Stromal cell of bone marrow (primary cell): ENCODE measurements at regions not wholly inside any gene's neighbourhood (a gene's known extent, or its start where the extent isn't known, plus 50 kb on each side); places are given as distances from the start of the nearest gene placed in this dataset.
A peak's percentile ranks its signal among the peaks of the same experiment; 100 is the strongest.

Experiments used
- DNase-seq: peaks from one replicate; pipeline ENCODE4 v3.0.0-alpha.2; 2012; ENCODE audit warnings: low read depth

DNA sequence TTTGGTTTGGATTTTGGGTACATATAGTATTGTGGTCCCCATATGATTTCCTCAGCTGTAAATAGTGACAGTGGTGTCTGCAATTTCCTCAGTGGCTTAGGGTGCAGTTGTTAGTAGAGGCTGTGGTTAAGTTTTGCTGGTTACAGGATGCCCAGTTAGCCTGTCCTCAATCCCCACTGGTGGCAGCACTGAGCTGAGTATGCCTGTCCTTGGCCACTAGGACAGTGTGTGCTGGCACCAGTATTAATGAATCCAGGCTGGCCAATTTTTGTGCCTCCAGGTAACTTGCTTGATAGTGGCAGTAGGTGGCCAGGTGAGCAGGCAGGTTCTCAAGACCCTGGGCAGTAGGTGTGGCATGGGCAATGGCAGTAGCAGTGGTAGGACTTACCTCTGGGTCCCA, 973.1 kb downstream of the TMEM182 start:
- no peak for DNase-seq

DNA sequence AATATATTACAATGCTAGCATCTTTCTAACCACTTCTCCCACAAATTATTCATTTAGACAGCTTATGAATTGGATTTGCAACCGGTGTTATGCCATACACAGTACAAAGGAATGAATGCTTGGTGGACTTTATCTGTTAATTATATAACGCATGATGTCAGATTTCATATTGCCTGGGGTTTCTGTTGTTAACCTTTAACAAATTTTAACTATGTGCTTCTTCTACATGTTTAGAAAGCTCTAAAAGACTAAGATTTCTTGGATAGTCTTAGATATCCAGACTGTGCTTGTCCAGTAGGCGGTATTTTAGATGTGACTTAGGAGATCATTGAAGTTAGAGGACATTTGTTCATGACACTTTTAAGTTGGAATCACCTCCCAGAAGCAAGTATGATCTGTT, 976.3 kb downstream of the TMEM182 start:
- no peak for DNase-seq

DNA sequence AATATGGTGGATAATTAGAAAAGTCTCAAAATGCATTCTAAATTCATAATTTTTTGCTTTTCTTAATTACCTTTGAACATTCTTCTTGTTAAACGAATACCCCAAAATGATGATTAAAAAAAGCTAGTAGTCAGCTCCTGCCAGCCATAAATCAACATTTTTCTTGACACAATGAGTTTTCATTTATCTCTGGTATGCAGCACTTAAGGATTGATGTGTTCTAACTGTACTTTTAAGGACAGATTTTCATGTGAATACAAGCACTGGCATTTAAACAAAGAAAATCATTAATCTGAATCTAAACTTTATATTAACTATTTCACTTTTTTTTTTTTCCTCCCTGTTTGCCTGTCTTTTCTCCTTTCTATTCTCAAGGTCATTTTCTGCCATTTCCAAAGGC, 976.8 kb downstream of the TMEM182 start:
- no peak for DNase-seq

DNA sequence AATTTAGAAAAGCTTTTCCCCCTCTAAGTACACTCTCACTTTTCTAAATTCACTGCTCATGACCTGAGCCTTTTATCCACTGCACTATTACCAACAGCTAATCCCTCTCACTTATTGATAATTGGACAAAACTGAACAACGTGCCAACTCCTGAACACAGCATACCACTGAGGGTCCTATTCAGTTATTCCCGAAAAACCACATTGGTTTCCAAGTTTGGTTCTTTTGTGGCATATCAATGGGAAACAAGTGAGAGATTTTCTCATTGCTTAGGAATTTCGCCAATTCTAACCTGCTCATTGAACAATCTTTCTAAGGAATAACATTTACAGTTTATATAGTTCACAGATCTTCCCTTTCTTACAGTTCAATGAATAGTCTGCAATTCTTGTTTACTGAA, 977.4 kb downstream of the TMEM182 start:
- no peak for DNase-seq

DNA sequence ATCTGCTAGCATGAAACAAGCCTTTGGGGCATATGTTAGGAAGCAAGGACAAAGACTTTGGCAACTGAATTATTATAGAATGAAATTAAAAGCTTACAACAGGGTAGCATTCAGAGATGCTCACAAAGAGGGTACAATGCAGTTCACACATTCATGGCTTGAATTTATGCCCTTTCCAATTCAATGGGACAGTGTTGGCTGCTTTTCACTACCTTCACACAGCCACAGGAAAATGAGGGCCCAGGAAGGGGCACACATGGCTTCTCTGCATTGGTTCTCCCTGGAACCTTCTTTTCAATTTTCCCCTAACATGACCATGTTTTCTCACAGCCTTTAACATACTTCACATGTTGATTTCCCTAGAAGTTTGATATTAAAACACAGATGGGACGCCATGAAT, 978.1 kb downstream of the TMEM182 start:
- DNase-seq = no peak

DNA sequence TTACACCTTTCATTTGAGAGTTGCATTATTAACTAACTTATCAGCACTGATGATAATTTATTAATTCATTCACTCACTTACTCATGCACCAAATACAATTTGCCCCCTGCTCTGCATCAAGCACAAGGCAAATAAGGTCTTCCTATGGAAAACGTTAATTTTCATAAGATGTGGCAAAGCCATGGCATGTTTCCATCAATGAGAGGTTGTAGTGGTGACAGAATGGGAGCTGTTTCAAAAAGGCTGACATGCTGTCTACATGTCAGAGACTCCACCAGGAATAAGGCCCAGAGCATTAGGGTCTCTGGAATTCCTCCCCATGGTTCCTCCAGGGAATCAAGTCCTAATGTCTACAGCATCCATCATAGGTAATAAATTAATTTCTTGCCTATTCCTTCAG, 978.8 kb downstream of the TMEM182 start:
- no peak for DNase-seq

DNA sequence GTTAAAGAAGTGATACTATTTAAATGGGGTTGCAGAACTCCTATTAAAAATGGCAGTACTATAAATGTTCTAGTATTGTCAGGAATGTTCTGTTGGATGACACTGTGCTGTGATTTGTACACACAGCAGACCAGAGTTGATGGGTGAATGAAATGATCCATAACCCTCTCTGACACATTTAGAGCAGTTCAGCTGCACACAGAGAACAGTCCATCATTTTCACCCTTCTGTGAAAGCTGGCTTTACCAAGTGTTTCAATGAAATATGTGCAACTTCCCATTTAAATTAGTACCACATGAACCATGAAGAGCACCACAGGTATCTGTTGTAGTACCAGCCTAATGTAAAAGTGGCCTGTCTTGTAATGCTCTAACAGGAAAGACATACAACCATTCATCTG, 981.4 kb downstream of the TMEM182 start:
- no peak for DNase-seq

DNA sequence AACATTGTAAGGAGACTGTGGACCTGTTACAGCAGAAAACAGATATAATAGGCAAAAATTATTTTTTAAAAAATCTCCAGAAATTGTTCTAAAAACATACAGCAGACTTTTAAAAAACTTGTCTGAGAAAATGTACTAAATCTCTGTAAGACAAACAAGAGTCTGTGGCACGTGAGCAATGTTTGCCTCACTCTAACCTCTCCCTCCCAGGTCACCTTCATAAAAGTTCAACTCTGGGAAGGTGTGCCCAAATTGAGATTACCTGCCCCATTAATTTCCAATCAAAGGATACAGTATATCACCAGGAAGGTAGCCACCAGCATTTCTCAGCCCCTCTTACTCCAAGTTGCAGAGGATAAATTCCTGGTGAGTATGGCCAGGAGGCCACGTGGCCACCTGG, 992.7 kb downstream of the TMEM182 start:
- DNase-seq = no peak

DNA sequence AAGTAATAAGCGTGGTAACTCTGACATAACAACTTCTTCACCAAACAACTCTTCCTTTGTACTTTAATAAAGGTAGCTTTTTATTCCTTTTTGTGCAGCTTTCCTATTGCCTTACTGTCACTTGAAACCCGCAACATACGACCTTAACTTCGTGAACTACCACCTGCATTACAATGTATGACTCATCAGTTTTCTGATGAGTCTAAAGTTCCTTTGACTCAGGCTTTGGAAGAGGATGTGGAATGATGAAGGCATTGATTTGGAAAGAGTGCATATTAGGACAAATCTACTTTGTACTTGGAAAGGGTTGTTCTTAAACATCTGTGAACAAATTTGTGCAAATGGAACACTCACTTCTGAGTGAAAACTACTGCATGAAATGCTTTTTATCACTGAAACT, 1012.1 kb downstream of the TMEM182 start:
- DNase-seq = no peak

DNA sequence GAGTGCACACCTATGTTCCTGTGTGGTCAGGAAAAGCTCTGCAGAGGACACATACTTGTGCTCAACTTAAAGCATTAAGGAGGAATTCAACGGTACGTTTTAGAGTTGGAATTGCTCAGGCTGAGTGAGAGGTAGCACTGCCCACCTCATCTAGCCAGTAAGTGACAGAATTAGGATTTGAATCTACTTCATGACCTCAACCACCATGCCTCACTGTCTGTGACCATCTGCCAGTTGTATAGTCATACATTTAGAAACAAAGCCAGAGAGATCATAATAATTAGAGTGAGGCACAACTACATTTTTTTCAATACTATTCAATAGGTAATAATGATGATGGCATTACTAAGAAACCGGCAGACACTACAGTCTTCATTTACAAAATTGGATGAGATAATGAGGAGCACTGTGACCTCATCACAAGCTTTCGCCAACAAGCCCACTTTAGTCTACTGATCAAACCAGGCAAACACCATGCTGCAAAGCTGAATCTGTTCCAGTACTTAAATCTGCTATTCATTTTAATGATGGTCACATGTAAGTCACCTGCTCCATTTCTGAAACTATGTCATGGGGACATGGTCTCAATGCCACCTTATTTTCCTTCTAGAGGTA, 1018.4 kb downstream of the TMEM182 start:
- no peak for DNase-seq

DNA sequence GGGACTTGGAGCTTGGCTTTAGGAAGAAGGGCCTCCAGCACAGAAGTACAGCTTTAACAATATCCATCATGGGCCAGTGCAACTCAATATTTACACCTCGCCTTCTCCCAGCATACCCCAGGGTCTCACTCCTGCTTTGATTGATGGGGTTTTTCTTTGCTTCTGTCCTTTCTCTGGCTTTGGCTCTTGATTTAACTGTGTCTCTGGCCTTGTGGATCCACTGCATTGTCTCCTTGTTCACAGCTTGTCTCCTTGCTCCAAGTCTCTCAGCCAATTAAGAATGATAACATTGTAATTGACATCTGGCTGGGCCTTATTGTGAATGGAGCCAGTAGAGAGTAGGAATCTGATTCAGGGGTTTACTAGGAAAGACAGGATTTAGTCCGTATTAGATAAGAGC, 1019.5 kb downstream of the TMEM182 start:
- no peak for DNase-seq

DNA sequence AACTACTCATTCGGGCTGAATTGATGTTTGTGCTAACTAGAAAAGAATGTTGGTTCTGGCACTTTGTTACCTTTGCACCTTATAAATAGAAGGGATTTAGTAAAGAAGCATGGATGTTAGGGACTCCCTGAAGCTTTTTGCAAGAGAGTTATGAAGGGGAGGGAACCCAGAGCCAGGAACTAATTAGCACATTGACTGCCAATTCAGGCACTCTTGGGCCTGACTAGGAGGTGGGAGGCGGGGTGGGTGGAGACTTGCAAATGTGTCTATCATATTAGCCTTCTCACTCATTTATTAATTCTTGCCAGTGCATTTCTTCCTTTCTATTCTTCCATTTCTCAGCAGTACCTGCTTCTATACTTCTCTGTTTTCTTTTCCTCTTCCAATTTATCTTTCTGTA, 1022.4 kb downstream of the TMEM182 start:
- no peak for DNase-seq

DNA sequence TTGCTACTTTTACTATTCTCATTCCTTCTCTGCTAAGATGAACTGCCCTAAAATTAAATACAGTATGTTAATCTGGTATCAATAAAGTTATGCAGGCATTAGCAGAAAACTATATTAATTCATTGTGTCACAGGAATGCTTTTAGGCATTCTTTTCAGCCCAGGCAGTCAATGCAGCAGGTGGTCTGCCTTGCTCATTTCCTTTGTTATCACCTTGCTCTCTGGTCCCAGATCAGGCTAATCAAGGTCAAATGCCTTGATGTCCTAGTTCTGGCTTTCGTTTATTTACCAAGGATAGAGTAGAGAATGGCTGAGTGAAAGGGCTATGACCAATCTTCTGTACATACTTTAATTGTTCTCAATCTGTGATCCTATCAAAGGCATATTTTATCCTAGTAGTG, 1023.6 kb downstream of the TMEM182 start:
- no peak for DNase-seq

DNA sequence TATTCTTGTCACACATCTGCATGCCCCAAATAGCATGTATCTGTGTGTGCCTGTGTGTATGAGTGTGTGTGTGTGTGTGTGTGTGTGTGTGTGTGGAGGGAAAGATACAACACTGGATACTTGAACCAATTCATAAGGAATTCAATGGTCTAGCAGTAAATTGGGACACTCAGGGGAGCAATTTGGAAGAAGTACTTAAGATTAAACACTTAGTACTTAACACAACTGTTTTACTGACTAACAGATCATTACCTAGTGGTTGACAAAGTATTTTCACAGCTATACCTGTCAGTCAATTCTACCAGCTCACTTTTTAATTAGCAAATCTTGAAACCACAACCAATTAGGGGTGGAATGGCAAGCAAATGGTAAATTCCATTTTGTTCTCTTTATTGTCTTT, 1024.1 kb downstream of the TMEM182 start:
- no peak for DNase-seq

DNA sequence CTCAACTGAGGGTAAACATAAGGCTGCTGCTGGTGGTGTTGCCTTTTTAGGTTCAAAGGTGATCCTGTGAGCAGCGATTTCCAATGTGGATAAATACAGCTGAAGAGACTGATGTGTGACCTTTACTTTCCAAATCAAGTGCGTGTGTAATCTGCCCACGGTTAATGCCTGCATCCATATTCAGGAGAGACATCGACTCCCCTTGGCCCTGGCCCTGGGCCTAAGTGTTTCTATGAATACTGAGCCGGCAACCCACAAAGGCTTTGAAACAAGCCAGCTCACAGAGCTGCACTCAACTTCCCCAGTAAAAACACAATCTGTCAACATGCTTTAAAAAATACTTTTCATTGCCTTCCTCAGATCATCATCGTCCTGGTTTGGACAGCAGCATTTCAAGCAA, 1026.6 kb downstream of the TMEM182 start:
- DNase-seq = no peak

DNA sequence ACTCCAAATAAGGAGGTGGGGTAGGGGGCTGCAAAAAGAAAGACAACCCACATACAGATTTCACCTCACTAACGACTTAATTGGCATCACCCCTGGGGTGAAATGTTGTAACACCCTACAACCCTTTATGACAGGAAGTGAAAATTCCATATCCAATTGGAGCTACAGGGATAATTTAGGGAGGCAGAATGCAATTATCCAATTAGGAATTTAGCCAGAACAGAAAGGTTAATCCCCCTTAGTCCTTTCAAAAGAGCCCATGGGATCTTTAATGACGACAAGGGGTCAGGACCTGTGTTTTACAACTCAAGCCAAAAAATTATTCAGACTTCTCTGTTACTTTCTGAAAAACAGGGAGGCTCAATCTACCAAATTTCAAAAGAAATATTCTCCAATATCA, 1027.1 kb downstream of the TMEM182 start:
- DNase-seq = no peak

DNA sequence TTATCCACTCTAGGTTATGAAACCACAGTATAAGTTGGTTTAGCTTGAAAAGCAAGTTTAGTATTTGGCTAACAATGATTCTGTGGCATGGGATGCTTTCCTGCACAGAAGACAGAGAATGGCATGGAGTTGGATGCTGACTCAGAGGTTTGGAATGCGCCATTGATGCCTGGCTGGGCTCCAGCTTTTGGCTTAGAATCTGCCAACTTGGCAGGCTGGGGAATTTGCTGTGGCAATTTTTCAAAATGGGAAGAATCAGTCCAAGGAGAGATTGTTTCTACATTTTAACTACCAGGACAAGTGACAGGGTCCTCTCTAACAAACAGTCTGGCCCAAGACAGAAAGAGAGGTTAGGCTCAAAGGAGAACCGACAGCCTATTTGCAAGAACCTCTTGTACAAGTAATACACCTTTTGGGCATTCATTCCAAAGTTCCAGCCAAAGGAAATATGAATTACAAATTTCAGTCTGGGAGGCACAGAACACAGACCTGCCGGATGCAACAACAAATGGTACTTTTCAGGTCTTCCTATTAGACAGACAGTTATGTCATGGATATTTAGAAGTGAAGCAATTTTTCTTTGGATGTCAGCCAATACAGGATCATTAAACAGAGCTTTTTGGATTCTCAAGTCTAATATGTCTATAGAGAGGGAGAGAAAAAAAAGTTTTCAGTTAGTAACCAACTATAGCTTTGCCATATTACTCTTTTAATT, 1027.7 kb downstream of the TMEM182 start:
- DNase-seq = no peak

DNA sequence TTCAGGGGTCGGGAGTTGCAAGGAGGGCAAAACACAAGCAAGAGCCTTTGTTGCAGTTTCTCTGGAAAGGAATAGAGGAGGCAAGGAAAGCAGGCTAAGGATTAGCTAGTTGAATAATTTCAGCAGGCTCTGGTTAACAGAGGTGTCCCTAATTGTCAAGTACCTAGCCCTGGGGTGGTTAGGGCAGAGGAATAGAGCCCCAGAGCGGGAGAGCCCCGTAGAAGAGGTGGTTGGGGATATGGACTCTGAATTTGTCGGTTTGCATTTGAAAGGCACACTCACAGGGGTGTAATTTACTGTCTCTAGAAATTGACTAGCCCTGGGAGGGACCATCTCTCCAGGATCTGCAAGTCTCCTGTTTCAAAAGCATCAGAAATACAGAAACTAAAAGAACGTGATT, 1030.2 kb downstream of the TMEM182 start:
- DNase-seq = no peak

DNA sequence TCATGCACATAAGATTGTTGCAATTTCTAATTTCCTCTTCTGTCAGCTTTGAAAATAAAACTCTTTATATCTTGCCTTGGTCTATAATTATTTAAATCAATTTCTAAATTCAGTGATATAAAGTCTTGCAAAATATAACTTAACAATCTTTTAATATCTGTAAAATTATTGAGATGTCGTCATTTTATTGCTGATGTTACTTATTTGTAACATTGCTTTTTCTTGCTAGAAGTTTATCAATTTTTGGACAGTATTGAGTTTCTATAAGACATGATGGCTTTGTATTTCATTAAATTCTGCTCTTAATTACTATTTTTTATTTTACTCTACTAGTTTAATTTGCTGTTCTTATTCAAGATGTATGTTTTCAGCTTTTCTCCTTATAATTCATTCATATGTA, 1036.5 kb downstream of the TMEM182 start:
- DNase-seq = no peak

DNA sequence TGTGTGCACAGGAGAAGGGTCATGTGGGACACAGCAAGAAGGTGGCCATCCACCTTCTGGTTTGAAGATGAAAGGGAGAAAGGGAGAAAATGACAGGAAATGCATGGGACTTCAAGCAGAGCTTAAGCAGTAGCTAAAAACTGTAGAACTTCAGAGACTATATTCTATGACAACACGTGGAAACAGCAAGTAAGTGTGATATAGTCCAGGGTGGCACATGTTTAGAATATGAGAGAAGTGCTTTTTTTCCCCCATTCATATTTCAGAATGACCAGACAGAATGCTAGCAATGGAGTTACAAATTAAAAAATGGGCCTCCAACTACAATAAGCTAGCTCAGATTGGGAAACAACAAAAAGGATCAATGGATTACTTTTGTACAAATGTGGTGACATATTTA, 1042.2 kb downstream of the TMEM182 start:
- no peak for DNase-seq

DNA sequence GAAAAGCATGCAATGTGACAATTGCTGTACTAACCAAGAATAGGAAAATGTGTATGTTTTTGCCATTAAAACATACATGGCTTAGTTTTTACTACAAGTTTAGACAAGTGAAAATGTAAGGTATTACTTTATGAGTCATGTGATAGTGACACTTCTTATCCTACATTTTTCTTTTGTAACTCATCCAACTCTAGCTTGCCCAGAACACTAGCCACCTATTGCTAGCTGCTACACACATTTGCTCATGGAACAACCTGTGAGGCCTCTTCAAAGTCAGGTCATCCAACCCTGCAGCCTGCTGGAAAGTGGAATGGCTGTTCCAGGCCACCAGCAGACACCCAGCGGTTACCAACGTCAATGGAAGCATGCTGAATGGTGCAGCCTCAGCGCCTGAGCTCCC, 1043.9 kb downstream of the TMEM182 start:
- DNase-seq = no peak

DNA sequence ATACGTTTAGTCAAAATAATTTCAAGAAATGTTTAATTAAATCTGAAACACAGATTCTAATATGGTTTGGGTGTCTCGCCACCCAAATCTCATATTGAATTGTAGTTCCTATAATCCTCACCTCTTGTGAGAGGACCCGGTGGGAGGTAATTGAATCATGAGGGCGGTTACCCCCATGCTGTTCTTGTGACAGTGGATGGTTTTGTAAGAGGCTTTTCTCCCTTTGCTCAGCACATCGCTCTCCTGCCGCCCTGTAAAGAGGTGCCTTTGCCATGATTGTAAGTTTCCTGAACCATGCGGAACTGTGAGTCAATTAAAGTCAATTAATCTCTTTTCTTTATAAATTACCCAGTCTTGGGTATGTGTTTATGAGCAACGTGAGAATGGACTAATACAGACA, 1045.1 kb upstream of the POU3F3 start:
- no peak for DNase-seq

DNA sequence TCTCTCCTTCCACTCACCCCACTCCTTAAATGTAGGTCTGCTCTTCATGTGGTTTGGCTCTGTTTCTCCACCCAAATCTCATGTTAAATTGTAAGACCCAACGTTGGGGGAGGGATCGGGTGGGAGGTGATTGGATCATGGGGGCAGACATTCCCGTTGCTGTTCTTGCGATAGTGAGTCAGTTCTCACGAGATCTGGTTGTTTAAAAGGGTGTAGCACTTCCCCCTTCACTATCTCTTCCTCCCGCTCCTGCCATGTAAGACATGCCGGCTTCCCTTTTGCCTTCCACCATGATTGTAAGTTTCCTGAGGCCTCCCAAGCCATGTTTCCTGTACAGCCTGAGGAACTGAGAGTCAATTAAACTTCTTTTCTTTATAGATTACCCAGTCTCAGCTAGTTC, 1044.5 kb upstream of the POU3F3 start:
- no peak for DNase-seq

DNA sequence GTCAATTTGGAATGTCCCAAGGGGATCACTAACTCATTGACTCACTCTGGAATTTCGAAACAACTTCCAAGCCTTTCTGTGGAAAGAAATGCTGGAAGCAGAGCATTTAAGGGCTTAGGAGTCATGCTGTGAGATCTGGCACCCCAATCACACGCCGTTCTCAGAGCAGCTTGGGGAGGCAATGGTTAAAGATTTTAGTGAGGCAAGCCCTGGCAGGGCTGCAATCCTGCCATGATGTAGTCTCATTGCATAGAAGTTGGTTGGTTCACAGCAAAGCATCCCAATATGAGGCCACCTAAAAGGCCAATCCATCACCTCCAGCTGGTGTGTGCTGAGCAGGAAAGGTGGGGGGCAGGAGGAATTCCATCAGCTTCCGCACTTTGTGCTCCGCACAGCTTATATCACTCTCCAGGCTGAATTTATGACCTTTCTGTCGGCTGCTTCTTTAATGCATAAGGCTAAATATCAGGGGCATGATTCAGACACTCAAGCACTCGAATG, 1043.9 kb upstream of the POU3F3 start:
- DNase-seq = peak; percentile 38
